Fibroblast of skin of back (primary cell): ENCODE measurements at regions not wholly inside any gene's neighbourhood (a gene's known extent, or its start where the extent isn't known, plus 50 kb on each side); places are given as distances from the start of the nearest gene placed in this dataset.
A peak's percentile ranks its signal among the peaks of the same experiment; 100 is the strongest.
"Not testable (repeated sequence)": the region's sequence is repeated elsewhere in the genome, so short reads cannot be mapped to it uniquely, and the experiment has no call there.

Experiments used
- DNase-seq: peaks from one replicate; pipeline ENCODE4 v3.0.0-alpha.2; 2013

DNA sequence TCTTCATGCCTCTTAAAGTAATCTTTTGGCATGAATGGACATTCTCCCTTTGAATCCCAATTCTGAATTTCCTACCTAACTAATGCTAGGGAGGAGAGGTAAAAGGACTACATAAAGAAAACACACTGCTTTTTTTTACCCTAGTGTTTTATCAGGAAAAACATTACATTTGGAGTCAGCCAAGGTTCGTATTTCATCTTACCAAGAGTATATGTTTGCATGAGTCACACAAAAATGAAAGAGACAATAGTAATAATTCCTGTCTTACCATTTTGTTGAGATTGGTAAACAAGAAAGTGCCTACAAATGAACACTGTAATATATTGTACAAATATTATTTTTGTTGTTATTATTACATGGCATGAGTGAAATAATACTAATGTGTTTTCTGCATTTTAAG is 112.9 kb upstream of the WARS2 start:
- no peak for DNase-seq

DNA sequence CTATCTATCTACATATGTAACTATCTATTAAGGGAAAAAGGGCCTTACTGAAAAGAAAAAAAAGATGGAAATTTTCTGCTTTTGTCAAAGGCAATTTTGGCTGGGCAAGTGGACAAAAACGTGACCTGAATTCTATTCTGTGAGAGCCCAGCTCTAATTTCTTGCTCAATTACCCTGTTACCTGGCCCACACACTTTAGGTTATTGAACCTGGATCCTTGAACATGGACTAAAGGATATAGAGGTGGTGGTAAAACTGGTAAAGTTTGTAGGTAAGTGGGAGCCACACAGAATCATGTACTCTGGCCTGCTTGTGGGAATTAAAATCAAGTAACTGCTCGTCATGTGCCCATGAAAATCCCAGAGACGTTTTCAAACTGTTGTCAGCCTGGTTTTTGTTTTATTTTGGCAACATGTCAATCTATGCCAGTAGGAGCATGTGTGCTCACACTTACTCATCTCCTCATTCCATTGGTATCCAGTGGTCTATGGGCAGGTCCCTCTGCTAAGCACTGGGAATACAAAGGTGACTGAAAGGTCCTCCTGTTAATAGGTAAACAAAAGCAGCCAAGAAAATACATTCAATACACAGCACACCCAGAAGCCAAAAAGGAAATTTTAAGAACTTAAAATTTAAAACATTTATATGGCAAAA is 113.7 kb upstream of the WARS2 start:
- no peak for DNase-seq

DNA sequence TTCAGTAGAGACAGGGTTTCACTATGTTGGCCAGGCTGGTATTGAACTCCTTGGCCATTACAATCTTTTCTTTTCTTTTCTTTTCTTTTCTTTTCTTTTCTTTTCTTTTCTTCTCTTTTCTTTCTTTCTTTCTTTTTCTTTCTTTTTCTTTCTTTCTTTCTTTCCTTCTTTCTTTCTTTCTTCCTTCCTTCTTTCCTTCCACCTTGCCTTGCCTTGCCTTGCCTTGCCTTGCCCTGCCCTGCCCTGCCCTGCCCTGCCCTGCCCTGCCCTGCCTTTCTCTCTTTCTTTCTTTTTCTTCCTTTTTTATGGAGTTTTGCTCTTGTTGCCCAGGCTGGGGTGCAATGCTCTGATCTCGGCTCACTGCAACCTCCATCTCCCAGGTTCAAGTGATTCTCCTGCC is 112.5 kb upstream of the HAO2 start:
- DNase-seq, result not testable (repeated sequence)

DNA sequence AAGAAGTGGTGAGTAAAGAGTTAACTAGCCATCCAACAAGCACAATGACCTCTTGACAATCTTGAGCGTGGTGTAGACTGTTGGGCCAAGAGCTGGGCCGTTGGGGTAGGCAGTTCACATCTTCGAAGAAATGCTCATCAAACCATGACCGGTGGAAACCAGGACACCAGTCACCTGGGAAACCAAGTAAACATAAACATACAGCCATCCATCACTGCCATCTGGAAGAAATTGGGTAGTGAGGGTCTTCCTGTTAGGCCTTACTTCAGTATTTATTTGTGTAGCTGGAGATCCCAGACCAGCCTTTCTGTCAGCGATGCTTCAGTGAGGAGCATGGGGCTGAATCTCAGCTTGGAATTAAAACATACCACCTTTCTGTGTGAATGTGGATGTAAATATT is 108.1 kb upstream of the HAO2 start:
- DNase-seq, result no peak

DNA sequence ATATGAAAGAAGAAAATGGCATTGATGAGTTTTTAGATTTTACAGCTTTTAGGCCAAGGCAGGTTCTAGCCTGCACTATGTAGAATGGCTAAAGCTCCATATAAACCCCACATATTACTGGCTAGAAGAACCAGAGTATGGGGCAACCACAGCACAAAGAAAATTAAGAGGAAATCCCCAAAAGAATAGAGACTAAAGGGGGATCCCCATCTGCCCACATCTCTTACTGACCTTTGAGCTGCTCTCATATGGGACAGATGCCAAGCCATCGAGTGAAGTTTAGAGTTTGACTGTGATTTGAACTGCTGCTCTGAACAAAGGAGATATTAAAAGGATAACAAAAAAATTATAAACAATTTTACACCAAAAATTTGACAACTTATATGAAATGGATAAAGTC is 102.2 kb upstream of the HAO2 start:
- no peak for DNase-seq

DNA sequence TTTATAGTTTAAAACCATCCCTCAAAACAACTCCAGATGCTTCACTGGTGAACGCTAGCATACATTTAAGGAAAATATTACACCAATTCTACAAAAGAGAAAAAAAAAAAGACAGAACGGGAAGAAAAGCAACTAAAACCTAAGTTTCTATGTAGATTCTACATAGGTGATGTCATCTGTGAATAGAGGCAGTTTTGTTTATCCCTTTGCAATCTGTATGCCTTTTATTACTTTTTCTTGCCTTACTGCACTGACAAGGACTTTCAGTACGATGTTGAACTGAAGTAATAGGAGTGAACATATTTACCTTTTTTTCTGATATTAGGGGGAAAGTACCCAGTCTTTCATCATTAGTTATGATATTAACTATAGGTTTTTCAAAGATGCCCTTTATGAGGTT is 101.7 kb upstream of the HAO2 start:
- no peak for DNase-seq

DNA sequence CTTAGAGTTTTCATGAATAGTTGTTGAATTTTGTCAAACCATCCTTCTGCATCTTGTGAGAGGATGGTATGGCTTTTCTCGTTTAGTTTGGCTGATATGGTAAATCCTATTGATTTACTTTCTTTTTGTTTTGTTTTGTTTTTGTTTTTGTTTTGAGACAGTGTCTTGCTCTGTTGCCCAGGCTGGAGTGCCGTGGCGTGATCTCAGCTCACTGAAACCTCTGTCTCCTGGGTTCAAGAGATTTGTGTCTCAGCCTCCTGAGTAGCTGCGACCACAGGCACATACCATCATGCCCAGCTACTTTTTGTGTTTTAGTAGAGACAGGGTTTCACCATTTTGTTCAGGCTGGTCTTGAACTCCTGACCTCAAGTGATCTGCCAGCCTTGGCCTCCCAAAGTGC is 101.3 kb upstream of the HAO2 start:
- DNase-seq, result not testable (repeated sequence)

DNA sequence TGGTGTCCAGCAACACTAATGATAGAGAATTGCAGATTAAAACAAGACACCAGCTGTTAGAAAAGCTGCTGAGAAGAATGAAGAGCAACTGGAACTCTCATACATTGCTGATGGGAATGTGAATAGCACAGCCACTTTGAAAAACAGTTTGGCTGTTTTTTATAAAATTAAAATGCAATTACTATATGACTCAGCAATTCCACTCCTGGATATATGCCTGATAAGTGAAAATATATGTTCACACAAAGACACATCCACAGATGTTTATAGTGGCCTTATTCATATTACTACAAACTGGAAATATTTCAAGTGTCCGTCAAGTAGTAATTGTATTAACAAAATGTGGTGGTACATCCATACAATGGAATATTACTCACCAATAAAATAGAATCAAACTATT is 99.7 kb upstream of the HAO2 start:
- no peak for DNase-seq

DNA sequence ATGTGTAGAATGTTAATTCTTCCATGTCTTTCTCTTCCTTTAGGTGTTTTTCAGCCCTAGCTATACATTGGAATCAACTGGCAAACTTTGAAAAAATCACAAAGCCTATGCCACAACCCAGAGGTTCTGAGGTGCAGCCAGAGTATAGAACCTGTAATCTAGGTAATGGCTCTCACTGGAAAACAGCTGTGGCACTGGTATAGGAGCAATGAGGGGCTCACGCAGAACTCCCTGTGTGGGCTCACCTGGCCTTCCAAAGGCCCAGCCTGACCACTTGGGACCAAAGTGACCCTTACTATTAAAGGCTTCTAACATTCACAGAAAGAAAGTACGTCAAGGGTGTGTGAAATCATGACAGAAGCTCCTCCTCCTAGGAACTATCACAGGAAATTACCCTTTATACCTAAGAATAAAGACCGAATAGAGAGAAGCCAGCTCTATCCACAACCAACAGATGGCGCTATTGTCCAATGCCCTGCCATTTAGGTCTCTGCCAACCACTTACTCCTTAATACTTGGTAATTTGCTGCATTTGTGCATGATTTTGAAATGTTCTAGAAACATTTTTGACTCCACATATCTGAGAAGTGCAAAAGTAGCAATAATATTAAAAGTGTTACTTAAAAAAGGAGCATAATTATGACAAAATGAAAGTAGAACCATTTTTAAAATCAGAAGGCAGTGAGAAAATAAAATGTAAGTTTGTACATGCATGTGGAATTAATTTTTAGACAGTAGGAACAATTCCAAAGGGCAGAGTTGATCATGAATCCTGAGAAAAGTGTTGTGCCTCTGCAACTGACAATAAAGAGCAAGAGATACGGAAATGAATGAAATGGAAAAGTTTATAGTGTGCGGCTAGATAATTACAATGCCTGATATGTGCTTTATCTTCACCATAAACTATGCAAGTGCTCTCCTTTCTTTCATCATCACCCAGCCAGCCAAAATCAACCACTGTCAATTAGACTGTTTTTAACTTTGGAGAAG is 93.1 kb upstream of the HAO2 start:
- DNase-seq, result peak; percentile 65

DNA sequence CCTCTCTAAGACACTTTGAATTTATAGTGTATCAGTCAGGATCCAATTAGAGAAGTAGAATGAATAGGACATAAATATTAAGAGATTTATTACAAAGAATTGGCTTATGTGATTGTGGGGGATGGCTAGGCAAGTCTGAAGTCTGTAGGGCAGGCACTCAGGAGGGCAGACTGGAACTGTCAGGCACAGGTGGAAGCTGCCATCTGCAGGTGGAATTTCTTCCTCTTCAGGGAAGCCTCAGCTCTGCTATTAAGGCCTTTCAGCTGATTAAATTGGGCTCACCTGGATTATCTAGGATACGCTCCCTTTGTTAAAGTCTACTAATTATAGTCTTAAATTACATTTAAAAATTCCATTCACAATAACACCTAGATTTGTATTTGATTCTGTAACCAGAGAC is 92.0 kb upstream of the HAO2 start:
- DNase-seq, result no peak

DNA sequence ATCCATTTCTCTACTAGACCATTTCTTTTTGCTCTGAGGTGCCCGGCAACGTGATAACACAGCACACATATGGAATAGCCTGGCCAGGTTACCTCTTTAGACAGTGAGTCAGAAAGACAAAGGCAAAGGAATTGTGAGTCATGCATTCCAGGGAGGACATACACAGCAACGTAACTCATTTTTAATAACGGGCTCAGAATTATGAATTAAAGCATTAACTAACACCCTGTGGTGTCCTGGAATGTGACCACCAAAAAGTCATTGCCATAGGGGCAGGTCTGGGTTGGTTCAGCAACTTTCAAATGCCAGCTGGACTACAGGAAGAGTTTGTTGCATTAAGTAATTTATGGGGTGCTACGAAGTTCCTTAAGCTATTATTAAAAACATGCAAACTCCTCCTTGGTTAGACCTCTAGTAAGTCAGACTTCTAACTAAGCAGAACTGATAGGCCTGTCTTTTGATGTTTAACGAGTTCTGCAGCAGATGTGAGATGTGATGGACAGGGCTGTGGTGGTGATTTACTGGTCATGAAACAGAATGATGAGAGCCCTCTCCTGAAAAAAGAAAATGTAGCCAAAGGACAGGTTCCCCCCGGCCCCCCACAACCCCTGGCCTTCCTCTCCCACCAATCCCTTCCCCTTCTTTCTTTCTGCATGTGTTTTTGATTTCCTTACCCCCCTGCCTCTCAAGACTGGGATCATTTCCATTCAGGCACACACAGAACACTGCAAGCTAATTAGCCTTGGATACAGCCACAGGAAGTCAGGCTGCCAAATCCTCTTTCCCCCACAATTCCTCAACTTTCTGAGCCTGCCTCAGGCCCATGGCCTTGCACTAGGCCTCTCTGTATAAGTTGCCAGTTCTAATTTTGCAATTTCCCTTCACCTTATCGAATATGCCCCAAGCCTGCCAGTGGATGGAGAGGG is 88.9 kb upstream of the HAO2 start:
- peak; percentile 89 for DNase-seq

DNA sequence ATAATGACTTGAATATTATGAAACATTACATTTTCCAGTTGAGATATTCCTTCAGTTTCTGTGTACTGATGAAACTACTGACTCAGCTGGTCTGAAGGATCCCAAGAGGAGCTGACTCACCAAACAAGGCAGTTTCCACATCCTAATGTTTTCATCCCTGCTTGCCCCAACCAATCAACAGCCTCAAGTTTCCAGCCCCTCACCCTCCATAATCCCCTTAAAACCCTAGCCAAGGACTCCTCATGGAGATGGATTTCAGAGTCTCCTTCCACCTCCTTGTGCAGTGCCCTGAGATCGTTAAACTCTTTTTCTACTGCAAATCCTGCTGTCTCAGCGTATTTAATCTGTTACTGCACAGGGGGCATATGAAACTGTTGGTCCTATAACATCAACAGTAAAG is 83.1 kb upstream of the HAO2 start:
- DNase-seq, result peak; percentile 71

DNA sequence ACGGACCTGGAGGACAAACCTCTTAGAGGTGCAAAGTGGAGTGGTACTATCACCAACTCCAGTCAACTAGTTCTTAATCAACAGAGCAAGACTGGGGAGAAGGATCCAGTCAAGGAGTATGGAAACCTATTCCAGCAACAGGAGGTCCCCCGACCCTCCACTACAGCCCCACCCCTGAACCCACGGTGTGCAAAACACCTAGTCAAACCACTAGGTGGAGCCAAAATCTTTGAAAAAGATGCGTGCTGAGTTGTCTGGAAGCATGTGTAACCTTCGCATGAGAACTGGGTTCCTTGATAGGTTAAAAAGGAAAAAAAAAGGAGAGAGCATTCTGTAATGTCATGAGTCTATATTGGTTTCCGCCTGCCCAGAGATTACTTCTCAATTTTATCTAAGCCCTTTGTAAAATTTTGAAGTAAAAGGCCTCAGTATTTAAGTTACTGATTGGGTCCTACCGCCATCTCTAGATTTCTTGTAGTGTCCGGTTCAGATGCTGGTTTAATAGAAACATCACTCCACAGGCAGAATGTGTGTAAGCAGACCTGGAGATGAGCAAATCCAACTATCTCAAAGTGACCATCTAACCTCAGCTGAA is 81.9 kb upstream of the HAO2 start:
- peak; percentile 30 for DNase-seq

DNA sequence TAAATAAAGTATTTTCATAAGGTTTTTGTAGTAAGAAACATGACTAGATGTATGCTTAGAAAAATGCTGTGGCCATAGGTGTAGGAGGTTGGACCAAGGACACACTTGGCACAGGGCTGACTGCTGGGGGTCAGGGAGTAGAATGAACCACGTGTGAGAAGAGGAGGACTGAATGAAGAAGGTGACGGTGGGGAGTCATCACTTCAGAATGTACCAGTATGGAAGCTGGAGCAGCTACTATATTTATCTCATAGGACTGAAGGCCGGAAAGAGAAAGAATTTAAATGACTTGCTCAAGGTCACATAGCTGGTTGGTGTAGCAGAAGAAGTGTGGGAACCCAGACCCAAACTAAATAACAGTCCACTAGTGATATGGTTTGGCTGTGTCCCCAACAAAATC is 79.8 kb upstream of the HAO2 start:
- peak; percentile 43 for DNase-seq

DNA sequence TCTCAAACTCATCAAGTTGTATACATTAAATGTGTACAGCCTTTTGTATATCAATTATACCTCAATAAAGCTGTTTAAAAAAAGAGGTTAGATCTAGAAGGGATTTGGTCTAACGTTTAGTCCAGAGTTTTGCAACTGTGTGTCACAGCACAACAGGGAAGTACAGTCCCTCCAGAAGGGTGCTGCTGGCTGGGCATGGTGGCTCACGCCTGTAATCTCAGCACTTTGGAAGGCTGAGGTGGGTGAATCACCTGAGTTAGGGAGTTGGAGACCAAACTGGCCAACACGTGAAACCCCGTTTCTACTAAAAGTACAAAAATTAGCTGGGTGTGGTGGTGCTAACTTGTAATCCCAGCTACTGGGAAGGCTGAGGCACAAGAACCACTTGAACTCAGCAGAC is 78.3 kb upstream of the HAO2 start:
- DNase-seq, result no peak

DNA sequence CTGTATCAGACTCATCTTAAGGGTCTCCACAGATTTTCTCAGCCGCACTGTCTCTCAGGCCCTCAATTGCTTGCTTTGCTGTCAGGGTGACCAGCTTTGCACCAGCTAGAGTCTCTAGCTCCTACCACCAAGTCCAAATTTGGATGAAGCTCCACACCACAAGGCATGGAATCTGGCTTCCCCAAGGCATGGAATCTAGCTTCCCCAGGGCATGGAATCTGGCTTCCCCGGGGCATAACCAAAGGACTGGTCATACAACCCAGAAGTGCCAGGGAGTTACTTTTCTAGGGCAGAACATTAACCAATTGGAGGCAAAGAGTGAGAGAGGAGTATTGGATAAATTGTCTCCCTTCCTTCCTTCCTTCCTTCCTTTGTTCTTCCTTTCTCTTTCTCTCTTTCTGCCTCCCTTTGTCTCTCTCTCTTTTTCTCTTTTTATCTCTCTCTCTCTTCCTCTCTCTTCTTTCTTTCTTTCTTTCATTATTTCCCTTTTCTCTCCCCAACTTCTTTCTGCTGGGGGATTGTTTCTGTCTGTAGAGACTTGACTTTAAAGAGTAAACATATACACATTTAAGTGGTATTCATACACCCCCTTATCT is 76.9 kb upstream of the HAO2 start:
- peak; percentile 73 for DNase-seq

DNA sequence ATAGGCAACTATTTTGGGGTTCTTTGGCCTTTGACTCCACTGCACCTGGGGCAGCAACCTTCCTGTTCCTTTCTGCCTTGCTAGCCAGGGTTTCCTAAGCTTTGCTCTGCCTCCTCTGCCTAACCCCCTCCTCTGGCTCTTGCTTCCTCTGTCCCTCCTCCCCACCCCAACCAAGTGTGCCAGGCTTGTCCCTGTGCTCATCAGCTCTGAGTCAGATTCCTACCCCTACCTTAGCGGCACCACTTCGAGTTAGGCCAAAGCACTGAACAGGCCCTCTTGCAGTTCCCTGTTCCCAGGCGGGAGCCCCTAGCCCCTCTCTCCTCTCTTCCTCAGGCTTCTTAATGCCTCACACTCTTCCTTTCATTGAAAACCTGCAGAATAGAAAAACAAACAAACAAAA is 74.8 kb upstream of the HAO2 start:
- DNase-seq, result no peak

DNA sequence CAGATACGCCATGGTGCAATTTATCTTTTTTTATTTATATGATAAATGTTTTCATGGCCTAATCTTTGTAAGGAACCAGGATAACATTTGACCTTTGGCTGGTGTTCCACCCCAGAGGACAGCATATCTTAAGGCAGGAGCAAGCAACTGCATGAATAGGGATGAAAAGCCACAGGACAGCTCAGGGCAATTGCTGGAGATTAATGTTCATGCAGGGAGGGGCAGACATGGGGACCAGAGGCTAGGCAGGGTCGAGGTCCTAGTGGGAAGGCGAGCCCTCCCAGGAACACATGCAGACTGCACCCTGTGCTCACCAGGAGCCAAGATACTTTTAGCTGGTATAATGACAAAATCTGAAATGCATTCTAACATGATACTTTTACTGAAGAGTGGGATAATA is 74.4 kb upstream of the HAO2 start:
- no peak for DNase-seq

DNA sequence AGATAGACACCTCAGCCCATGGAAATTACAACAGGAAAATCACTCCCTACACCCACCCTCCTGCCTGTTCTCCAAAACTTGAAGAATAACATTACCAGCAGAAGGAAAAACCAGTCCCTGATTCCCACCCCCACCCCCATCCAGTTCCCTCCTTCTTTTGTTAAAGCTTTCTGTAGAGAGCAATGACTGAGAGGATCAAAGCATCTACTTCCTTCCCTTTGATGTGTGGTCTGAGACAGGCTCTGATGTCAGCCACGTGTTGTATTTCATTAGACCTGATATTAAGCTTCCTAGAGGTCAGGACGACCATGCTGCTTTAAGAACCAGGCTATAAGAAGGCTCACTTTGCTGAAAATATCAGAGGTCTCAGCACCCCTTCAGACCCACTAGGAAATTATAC is 73.9 kb upstream of the HAO2 start:
- no peak for DNase-seq

DNA sequence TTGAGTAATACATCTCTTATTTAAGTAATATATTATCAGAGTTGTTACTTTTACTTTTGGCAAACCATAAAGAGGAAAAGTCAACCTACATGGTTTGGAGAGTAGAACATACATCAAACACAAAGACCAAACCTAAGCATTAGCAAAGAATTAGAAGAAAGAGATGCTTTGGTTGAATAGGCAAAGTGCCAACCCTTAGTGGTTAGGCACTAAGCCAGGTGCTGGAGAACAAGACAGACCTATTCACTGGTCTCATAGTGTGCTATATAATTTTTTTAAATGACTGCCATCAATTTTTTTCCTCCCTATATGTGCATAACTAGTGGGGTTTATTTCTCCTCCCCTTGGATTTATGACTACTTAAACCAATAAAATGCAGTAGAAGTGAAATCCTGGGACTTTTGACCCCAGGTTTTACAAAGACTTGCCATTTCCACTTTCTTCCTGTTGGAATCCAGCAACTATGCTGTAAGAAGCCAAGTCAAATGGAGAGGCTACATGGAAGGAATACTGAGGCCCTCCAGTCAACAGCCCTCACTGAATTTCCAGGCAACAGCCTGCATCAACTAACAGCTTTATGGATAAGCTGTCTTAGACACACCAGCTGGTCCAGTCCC is 69.8 kb upstream of the HAO2 start:
- peak; percentile 43 for DNase-seq

DNA sequence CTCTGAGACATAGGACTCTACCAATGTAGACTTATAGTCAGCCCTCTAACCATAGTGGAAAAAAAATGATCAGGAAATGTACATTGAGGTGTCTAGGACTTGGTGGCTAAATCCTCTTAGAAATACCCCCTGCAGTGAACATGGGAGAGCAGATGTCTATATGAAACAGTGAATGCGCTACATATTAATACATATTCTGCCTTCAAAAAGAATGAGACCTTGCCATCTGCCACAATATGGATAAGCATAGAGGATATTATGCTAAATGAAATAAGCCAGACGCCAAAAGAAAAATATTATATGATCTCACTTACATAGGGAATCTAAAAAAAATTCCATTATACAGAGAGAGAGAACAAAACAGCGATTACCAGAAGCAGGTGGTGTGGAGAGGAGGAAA is 66.6 kb upstream of the HAO2 start:
- DNase-seq, result no peak
